ENCODE measurements at regions not wholly inside any gene's neighbourhood (a gene's known extent, or its start where the extent isn't known, plus 50 kb on each side); places are given as distances from the start of the nearest gene placed in this dataset.

GRCh38 chr9:107862323-107862722 is 372.8 kb upstream of the KLF4 start:
- no peaks in the 10 kb centered on the region for H3K4me1 ChIP-seq (ENCODE audit: control insufficient read depth, extremely low read depth, insufficient read depth, low read length)
- no peak overlapping the region for H3K9ac ChIP-seq (ENCODE audit: control insufficient read depth, extremely low read depth, insufficient read depth, low read length)
- H3K9me1 ChIP-seq (ENCODE audit: control insufficient read depth, extremely low read depth, insufficient read depth, low read length): no peaks in the 10 kb centered on the region
- no peaks in the 10 kb centered on the region for H4K20me1 ChIP-seq (ENCODE audit: control insufficient read depth, extremely low read depth, insufficient read depth, low read length)
- FAIRE-seq (no peak), DNase-seq (ENCODE audit: low read depth, low spot score) (no peak)
- H3K4me2 ChIP-seq (ENCODE audit: control insufficient read depth, extremely low read depth, insufficient read depth, low read depth, low read length): no peak overlapping the region
- no peaks in the 10 kb centered on the region for H3K27me3 ChIP-seq (ENCODE audit: control insufficient read depth, extremely low read depth, insufficient read depth, low read length)
- no peaks in the 10 kb centered on the region for H3K36me3 ChIP-seq (ENCODE audit: control insufficient read depth in 2 of 2, extremely low read depth in 1 of 2, insufficient read depth in 2 of 2, low read length in 2 of 2)
- H2AFZ ChIP-seq (ENCODE audit: control insufficient read depth, low read length): no peak overlapping the region
- no peak overlapping the region for H3K4me3 ChIP-seq (ENCODE audit: control insufficient read depth in 2 of 3, extremely low read depth in 1 of 3, insufficient read depth in 2 of 3, low read depth in 1 of 3, low read length in 3 of 3)
- H3K27ac ChIP-seq (ENCODE audit: control insufficient read depth, insufficient read depth, low read length): no peak overlapping the region
- dilution Hi-C loops (cut with MboI; ENCODE audit: extremely low pct_ligation_motif_present, low sequenced_read_pairs): no loop called here
- H3K79me2 ChIP-seq (ENCODE audit: control insufficient read depth, insufficient read depth, low read length): no peaks in the 10 kb centered on the region
- no peaks in the 10 kb centered on the region for H3K9me3 ChIP-seq (ENCODE audit: control insufficient read depth, low read depth, low read length)
- TF ChIP-seq, protein P1, sequence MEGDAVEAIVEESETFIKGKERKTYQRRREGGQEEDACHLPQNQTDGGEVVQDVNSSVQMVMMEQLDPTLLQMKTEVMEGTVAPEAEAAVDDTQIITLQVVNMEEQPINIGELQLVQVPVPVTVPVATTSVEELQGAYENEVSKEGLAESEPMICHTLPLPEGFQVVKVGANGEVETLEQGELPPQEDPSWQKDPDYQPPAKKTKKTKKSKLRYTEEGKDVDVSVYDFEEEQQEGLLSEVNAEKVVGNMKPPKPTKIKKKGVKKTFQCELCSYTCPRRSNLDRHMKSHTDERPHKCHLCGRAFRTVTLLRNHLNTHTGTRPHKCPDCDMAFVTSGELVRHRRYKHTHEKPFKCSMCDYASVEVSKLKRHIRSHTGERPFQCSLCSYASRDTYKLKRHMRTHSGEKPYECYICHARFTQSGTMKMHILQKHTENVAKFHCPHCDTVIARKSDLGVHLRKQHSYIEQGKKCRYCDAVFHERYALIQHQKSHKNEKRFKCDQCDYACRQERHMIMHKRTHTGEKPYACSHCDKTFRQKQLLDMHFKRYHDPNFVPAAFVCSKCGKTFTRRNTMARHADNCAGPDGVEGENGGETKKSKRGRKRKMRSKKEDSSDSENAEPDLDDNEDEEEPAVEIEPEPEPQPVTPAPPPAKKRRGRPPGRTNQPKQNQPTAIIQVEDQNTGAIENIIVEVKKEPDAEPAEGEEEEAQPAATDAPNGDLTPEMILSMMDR (optimal IDR thresholded peaks at IDR 0.05 in 1 of 3, IDR thresholded peaks at IDR 0.05 in 1 of 3, conservative IDR thresholded peaks at IDR 0.05 in 1 of 3; ENCODE audit: extremely low read depth in 1 of 3, insufficient read depth in 2 of 3, low read length in 3 of 3): no peak
- TF ChIP-seq EZH2 (IDR thresholded peaks at IDR 0.05; ENCODE audit: low read length): no peak

DNA sequence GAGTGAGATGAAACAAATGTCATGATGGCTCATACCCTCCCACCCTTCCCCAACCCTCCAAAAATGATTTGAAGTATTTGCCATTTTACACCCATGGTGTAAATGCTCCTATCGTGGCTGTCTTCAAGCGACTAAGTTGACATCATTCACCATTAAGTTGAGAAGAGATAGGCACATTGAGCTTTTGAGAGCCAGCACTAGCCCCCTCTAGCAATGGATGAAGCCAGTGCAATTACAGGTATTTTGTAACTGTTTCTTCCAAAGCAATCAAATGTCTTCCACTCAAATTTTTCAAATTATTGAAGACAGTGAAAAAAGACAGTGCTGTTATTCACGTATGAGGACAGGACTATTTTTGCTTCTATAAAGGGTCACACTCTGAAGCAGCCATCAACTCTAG is 371.5 kb upstream of the KLF4 start:
- H3K4me1 ChIP-seq (ENCODE audit: control insufficient read depth, extremely low read depth, insufficient read depth, low read length): no peaks in the 10 kb centered on the region
- TF ChIP-seq, protein P1 (optimal IDR thresholded peaks at IDR 0.05 in 1 of 3, IDR thresholded peaks at IDR 0.05 in 1 of 3, conservative IDR thresholded peaks at IDR 0.05 in 1 of 3; ENCODE audit: extremely low read depth in 1 of 3, insufficient read depth in 2 of 3, low read length in 3 of 3): no peak
- no peak for TF ChIP-seq EZH2 (IDR thresholded peaks at IDR 0.05; ENCODE audit: low read length)
- no peak overlapping the region for H3K27ac ChIP-seq (ENCODE audit: control insufficient read depth, insufficient read depth, low read length)
- no peaks in the 10 kb centered on the region for H3K36me3 ChIP-seq (ENCODE audit: control insufficient read depth in 2 of 2, extremely low read depth in 1 of 2, insufficient read depth in 2 of 2, low read length in 2 of 2)
- no peak overlapping the region for H2AFZ ChIP-seq (ENCODE audit: control insufficient read depth, low read length)
- no peaks in the 10 kb centered on the region for H3K27me3 ChIP-seq (ENCODE audit: control insufficient read depth, extremely low read depth, insufficient read depth, low read length)
- FAIRE-seq (no peak), DNase-seq (ENCODE audit: low read depth, low spot score) (no peak)
- H3K9me1 ChIP-seq (ENCODE audit: control insufficient read depth, extremely low read depth, insufficient read depth, low read length): no peaks in the 10 kb centered on the region
- no peak overlapping the region for H3K4me2 ChIP-seq (ENCODE audit: control insufficient read depth, extremely low read depth, insufficient read depth, low read depth, low read length)
- no peaks in the 10 kb centered on the region for H4K20me1 ChIP-seq (ENCODE audit: control insufficient read depth, extremely low read depth, insufficient read depth, low read length)
- H3K4me3 ChIP-seq (ENCODE audit: control insufficient read depth in 2 of 3, extremely low read depth in 1 of 3, insufficient read depth in 2 of 3, low read depth in 1 of 3, low read length in 3 of 3): no peak overlapping the region
- no peaks in the 10 kb centered on the region for H3K79me2 ChIP-seq (ENCODE audit: control insufficient read depth, insufficient read depth, low read length)
- H3K9ac ChIP-seq (ENCODE audit: control insufficient read depth, extremely low read depth, insufficient read depth, low read length): no peak overlapping the region
- dilution Hi-C loops (cut with MboI; ENCODE audit: extremely low pct_ligation_motif_present, low sequenced_read_pairs): no loop called here
- no peaks in the 10 kb centered on the region for H3K9me3 ChIP-seq (ENCODE audit: control insufficient read depth, low read depth, low read length)

Data from keratinocyte (primary cell).